ENCODE measurements at regions not wholly inside any gene's neighbourhood (a gene's known extent, or its start where the extent isn't known, plus 50 kb on each side); places are given as distances from the start of the nearest gene placed in this dataset.
"Not testable (repeated sequence)": the region's sequence is repeated elsewhere in the genome, so short reads cannot be mapped to it uniquely, and the experiment has no call there.

- peak; percentile 51 for DNase-seq
Measured at GRCh38 chr13:110044551-110045111, 258.2 kb upstream of the IRS2 start.

- DNase-seq, result peak; percentile 50
Measured at GRCh38 chr13:110042253-110042950, 256.0 kb upstream of the IRS2 start.

- not testable (repeated sequence) for DNase-seq
Measured at GRCh38 chr13:110041638-110042037, 255.3 kb upstream of the IRS2 start.

GRCh38 chr13:110037925-110038573 is 251.7 kb upstream of the IRS2 start:
- no peak for DNase-seq

- no peak for DNase-seq
Measured at GRCh38 chr13:110036060-110036459, 249.7 kb upstream of the IRS2 start.

GRCh38 chr13:110034031-110034549 is 247.7 kb upstream of the IRS2 start:
- DNase-seq, result no peak

- DNase-seq, result no peak
Measured at GRCh38 chr13:110032969-110033368, 246.6 kb upstream of the IRS2 start.

- no peak for DNase-seq
Measured at GRCh38 chr13:110030394-110030928, 244.1 kb upstream of the IRS2 start.

- no peak for DNase-seq
Measured at GRCh38 chr13:110028838-110029621, 242.6 kb upstream of the IRS2 start.

- DNase-seq, result no peak
Measured at GRCh38 chr13:110028311-110028710, 241.9 kb upstream of the IRS2 start.

- DNase-seq, result no peak
Measured at GRCh38 chr13:110027470-110028240, 241.3 kb upstream of the IRS2 start.

GRCh38 chr13:110024645-110024980 is 238.2 kb upstream of the IRS2 start:
- no peak for DNase-seq

GRCh38 chr13:110023729-110024644 is 237.6 kb upstream of the IRS2 start:
- peak; percentile 39 for DNase-seq

- no peak for DNase-seq
Measured at GRCh38 chr13:110018009-110018408, 231.6 kb upstream of the IRS2 start.

- DNase-seq, result peak; percentile 36
Measured at GRCh38 chr13:110017379-110017778, 231.0 kb upstream of the IRS2 start.

GRCh38 chr13:110015253-110015652 is 228.9 kb upstream of the IRS2 start:
- DNase-seq, result peak; percentile 38

- DNase-seq, result peak; percentile 68
Measured at GRCh38 chr13:110014719-110015118, 228.3 kb upstream of the IRS2 start.

GRCh38 chr13:110012102-110012739 is 225.8 kb upstream of the IRS2 start:
- DNase-seq, result no peak

- no peak for DNase-seq
Measured at GRCh38 chr13:110010404-110011138, 224.2 kb upstream of the IRS2 start.

Measured in tongue (tissue), 1 donor.